HL-60 (cell line): ENCODE measurements at regions not wholly inside any gene's neighbourhood (a gene's known extent, or its start where the extent isn't known, plus 50 kb on each side); places are given as distances from the start of the nearest gene placed in this dataset.

ENCODE experiments used
- DNase-seq, 2 experiments: peaks; one replicate each; pipeline ENCODE4 v3.0.0-alpha.2; 2010 to 2020; ENCODE audit warnings: low read depth in 1 of 2, low spot score in 1 of 2
- H3K27ac ChIP-seq: fragments of 250-450 bp; sonication (Bioruptor Pico); replicated peaks from 2 replicates; pipeline ENCODE4 v1.5.1; 2020; ENCODE audit warnings: mild to moderate bottlenecking, moderate library complexity
- H3K27me3 ChIP-seq: fragments of 250-450 bp; sonication (Bioruptor Pico); 2 replicates; pipeline ENCODE4 v1.5.1; 2021; ENCODE audit warnings: mild to moderate bottlenecking, moderate library complexity; ENCODE audit not compliant: insufficient read depth, poor library complexity, severe bottlenecking
- H3K4me3 ChIP-seq: replicated peaks from 2 replicates; pipeline ENCODE4 v1.5.1; 2011; ENCODE audit warnings: mild to moderate bottlenecking, control low read depth, low read length; ENCODE audit not compliant: insufficient read depth
- GABPA ChIP-seq: IDR thresholded peaks from 2 replicates; pipeline ENCODE4 v1.6.1; 2012; ENCODE audit warnings: low read depth
- POLR2AphosphoS5 ChIP-seq: IDR thresholded peaks from 2 replicates; pipeline ENCODE4 v1.6.1; 2012; ENCODE audit warnings: low read depth
- SPI1 ChIP-seq: IDR thresholded peaks from 2 replicates; pipeline ENCODE4 v1.6.1; 2012; ENCODE audit warnings: low read depth, mild to moderate bottlenecking, borderline replicate concordance
- TF ChIP-seq, protein P1 (sequence below): IDR thresholded peaks from one replicate; pipeline ENCODE4 v1.5.1; 2011; ENCODE audit warnings: low read length, control low read depth, inconsistent platforms; ENCODE audit not compliant: insufficient read depth
- TF ChIP-seq, protein P2 (sequence below): IDR thresholded peaks from 2 replicates; pipeline ENCODE4 v1.6.1; 2012; ENCODE audit warnings: low read depth; ENCODE audit not compliant: insufficient replicate concordance

DNA sequence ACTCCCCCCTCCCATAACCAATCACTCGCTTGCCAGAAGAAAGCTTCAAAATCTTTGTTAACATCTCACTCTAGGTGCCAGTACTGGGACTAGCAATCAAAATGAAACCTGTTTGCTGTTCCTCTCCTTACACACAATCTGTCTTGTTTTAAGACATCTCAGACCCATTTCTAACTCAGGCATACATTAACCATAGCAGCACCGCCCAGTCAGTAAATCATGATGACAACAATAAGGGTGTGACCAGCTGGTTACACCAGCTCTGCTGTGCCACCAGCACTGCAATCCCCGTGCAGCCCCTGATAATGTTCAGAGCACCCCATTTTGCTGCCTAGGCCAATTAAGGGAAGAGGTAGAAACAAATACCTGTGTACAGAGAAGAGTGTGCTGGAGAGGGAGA is 185.2 kb upstream of the TAB2 start:
- H3K27ac ChIP-seq = no peak overlapping the region
- H3K4me3 ChIP-seq = no peak overlapping the region
- H3K27me3 ChIP-seq = no peaks in the 10 kb centered on the region
- no peak for TF ChIP-seq SPI1
- TF ChIP-seq, protein P1, sequence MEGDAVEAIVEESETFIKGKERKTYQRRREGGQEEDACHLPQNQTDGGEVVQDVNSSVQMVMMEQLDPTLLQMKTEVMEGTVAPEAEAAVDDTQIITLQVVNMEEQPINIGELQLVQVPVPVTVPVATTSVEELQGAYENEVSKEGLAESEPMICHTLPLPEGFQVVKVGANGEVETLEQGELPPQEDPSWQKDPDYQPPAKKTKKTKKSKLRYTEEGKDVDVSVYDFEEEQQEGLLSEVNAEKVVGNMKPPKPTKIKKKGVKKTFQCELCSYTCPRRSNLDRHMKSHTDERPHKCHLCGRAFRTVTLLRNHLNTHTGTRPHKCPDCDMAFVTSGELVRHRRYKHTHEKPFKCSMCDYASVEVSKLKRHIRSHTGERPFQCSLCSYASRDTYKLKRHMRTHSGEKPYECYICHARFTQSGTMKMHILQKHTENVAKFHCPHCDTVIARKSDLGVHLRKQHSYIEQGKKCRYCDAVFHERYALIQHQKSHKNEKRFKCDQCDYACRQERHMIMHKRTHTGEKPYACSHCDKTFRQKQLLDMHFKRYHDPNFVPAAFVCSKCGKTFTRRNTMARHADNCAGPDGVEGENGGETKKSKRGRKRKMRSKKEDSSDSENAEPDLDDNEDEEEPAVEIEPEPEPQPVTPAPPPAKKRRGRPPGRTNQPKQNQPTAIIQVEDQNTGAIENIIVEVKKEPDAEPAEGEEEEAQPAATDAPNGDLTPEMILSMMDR = no peak
- TF ChIP-seq GABPA = no peak
- no peak for TF ChIP-seq POLR2AphosphoS5
- TF ChIP-seq, protein P2, sequence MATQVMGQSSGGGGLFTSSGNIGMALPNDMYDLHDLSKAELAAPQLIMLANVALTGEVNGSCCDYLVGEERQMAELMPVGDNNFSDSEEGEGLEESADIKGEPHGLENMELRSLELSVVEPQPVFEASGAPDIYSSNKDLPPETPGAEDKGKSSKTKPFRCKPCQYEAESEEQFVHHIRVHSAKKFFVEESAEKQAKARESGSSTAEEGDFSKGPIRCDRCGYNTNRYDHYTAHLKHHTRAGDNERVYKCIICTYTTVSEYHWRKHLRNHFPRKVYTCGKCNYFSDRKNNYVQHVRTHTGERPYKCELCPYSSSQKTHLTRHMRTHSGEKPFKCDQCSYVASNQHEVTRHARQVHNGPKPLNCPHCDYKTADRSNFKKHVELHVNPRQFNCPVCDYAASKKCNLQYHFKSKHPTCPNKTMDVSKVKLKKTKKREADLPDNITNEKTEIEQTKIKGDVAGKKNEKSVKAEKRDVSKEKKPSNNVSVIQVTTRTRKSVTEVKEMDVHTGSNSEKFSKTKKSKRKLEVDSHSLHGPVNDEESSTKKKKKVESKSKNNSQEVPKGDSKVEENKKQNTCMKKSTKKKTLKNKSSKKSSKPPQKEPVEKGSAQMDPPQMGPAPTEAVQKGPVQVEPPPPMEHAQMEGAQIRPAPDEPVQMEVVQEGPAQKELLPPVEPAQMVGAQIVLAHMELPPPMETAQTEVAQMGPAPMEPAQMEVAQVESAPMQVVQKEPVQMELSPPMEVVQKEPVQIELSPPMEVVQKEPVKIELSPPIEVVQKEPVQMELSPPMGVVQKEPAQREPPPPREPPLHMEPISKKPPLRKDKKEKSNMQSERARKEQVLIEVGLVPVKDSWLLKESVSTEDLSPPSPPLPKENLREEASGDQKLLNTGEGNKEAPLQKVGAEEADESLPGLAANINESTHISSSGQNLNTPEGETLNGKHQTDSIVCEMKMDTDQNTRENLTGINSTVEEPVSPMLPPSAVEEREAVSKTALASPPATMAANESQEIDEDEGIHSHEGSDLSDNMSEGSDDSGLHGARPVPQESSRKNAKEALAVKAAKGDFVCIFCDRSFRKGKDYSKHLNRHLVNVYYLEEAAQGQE = no peak
- DNase-seq = no peak

- Histone ChIP-seq H3K27ac (no peak overlapping the region), H3K4me3 (no peak overlapping the region), H3K27me3 (no peaks in the 10 kb centered on the region)
- no peak for TF ChIP-seq SPI1
- TF ChIP-seq, protein P1 = no peak
- TF ChIP-seq, protein P2 = no peak
- no peak for TF ChIP-seq GABPA
- TF ChIP-seq POLR2AphosphoS5 = no peak
- no peak for DNase-seq
Observed at GRCh38 chr6:149134511-149134933, 183.0 kb upstream of the TAB2 start.

- no peaks in the 10 kb centered on the region for H3K27me3 ChIP-seq
- no peak overlapping the region for H3K27ac ChIP-seq
- DNase-seq = no peak
- TF ChIP-seq GABPA = no peak
- TF ChIP-seq, protein P2 = no peak
- no peak overlapping the region for H3K4me3 ChIP-seq
Observed at GRCh38 chr6:149135809-149136208, 181.7 kb upstream of the TAB2 start.
